ENCODE measurements at regions not wholly inside any gene's neighbourhood (a gene's known extent, or its start where the extent isn't known, plus 50 kb on each side); places are given as distances from the start of the nearest gene placed in this dataset.
"Not testable (repeated sequence)": the region's sequence is repeated elsewhere in the genome, so short reads cannot be mapped to it uniquely, and the experiment has no call there.

DNA sequence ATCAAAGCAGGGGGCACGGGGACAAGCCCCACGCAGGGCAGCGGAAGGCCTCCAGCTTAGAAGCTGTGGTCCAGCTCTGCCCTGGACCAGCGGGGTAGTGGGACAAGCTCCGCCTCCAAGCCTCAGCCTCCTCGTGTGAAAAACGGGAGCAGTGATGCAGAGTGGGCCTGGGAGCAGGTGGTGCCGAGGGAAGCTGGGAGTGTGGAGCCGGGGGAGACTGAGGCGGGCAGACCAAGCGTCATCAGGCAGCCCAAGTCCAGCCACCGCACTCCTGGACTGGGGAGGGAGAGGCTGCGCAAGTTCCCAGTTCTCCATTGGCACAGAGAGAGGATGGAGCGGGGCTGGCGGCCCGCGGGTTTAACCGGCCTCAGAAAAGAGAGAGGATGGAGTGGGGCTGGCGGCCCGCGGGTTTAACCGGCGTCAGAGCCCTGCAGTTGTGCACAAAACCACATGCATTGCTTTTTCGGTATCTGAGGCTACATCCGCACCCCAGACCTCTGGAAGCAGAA lies 68.1 kb upstream of the PHF21B start:
- DNase-seq (ENCODE audit: insufficient read length, low spot score) (no peak), FAIRE-seq (no peak)
- TF ChIP-seq POLR2A (IDR thresholded peaks at IDR 0.05; ENCODE audit: low read depth, low read length) (no peak), POLR2AphosphoS5 (IDR thresholded peaks at IDR 0.05; ENCODE audit: low read depth, low read length) (no peak), PAX5 (IDR thresholded peaks at IDR 0.05; ENCODE audit: insufficient read depth, low read length, severe bottlenecking) (no peak), TAF1 (IDR thresholded peaks at IDR 0.05; ENCODE audit: low read depth, low read length) (no peak), POU2F2 (IDR thresholded peaks at IDR 0.05; ENCODE audit: low read depth, low read length) (no peak), SPI1 (IDR thresholded peaks at IDR 0.05; ENCODE audit: low read depth, low read length) (no peak)

DNA sequence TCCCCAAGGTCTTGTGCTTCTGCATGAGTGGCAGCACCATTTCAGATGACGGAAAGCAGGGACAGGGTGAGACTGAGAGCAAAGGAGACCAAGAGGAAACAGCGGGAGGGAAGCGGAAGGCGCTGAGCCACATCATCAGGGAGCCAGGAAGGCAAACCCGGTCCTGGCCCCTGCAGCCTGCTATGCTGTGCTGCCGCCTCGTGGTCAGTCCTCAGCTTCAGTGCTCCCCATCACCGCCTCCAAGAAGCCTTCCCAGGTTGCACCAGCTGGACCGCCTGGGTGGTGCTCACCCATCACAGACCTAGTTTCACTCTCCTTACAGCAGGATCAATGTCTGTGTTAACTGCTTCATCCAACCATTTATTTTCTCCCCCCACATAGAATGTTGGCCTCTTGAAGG lies 73.0 kb upstream of the PHF21B start:
- DNase-seq (ENCODE audit: insufficient read length, low spot score) (no peak), FAIRE-seq (no peak)

DNA sequence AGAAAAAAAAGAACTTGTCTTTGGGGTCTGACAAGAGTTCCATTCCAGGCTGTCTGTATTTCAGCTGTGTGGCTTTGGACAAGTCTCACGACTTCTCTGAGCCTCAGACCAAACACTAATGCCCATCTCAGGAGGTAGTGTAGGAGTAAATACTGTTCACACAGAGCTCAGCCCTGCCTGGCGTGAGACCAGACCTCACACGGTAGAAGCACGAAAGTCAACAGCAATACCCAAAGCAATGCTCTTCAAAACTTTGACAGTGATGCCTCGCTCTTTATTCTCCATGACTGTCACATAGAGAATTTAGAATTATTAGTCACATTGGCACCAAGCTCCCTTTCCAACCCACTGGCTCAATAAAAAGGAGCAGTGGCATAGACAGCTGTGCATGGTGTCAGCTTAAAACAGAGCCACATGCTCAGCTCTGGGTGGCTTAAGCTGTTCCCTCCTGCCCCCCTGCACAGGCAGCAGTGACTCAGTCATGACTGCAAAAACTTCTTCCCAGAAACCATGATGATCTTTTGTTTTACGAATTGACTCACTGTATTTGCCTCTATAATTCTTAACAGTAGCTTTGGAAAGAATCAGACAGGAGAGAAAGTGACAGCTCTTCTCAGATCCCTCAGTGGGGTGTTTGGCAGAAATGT lies 74.0 kb upstream of the PHF21B start:
- DNase-seq (ENCODE audit: insufficient read length, low spot score) = no peak
- no peak for TF ChIP-seq POLR2AphosphoS5 (IDR thresholded peaks at IDR 0.05; ENCODE audit: low read depth, low read length)
- no peak for TF ChIP-seq TAF1 (IDR thresholded peaks at IDR 0.05; ENCODE audit: low read depth, low read length)
- FAIRE-seq = no peak

More for the DNA sequence above, 73.0 kb upstream of the PHF21B start:
- no peak for TF ChIP-seq PAX5 (IDR thresholded peaks at IDR 0.05; ENCODE audit: insufficient read depth, low read length, severe bottlenecking)
- TF ChIP-seq POU2F2 (IDR thresholded peaks at IDR 0.05; ENCODE audit: low read depth, low read length) = no peak
- no peak for TF ChIP-seq SPI1 (IDR thresholded peaks at IDR 0.05; ENCODE audit: low read depth, low read length)
- TF ChIP-seq POLR2A (IDR thresholded peaks at IDR 0.05; ENCODE audit: low read depth, low read length) = no peak
- no peak for TF ChIP-seq POLR2AphosphoS5 (IDR thresholded peaks at IDR 0.05; ENCODE audit: low read depth, low read length)
- no peak for TF ChIP-seq TAF1 (IDR thresholded peaks at IDR 0.05; ENCODE audit: low read depth, low read length)

DNA sequence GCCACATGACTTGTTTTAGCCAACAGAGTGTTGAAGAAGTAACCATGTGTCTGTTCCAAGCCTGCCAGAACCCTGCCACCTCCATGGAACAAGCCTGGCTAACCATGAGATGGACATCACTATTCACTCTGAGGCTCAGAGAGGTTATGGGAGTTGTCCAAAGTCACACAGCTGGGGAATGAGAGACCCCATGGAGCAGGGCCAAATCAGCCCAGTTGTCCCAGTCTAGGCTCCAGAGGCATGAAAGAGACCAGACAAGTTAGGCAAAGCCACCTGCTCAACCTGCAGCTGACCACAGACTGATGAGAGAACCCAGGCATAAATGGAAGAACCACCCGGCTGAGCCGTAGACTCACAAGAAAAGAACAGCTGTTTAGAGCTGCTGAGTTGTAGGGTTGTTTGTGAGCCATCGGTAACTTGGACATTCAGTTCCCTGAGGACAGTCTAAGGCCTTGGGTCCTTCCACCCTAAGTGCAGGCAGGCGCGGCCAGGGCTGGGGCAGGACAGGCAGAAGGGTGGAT lies 74.7 kb upstream of the PHF21B start:
- FAIRE-seq = no peak
- no peak for DNase-seq (ENCODE audit: insufficient read length, low spot score)
- TF ChIP-seq SPI1 (IDR thresholded peaks at IDR 0.05; ENCODE audit: low read depth, low read length) = no peak
- TF ChIP-seq POU2F2 (IDR thresholded peaks at IDR 0.05; ENCODE audit: low read depth, low read length) = no peak
- TF ChIP-seq POLR2AphosphoS5 (IDR thresholded peaks at IDR 0.05; ENCODE audit: low read depth, low read length) = no peak
- TF ChIP-seq PAX5 (IDR thresholded peaks at IDR 0.05; ENCODE audit: insufficient read depth, low read length, severe bottlenecking) = no peak
- no peak for TF ChIP-seq TAF1 (IDR thresholded peaks at IDR 0.05; ENCODE audit: low read depth, low read length)
- TF ChIP-seq POLR2A (IDR thresholded peaks at IDR 0.05; ENCODE audit: low read depth, low read length) = no peak

DNA sequence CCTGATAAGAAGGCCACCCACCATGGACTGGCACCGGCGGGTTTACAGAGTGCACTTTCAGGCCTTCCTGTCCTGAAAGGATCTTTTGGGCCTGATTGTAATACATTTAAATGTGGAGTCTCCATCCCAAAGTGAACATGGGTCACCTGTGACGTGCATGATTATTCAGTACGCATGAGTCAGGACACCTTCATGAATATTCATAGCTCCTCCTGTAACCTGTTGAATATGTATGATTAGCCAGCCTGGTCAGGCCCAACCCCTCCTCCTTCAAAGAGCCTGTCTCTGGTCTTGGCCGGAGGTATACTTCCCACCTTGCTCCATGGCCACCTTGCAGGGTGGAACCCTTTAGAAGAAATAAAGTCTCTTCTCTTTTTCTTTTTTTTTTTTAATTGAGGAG lies 75.9 kb upstream of the NUP50 start:
- no peak for TF ChIP-seq SPI1 (IDR thresholded peaks at IDR 0.05; ENCODE audit: low read depth, low read length)
- no peak for DNase-seq (ENCODE audit: insufficient read length, low spot score)
- FAIRE-seq = no peak

DNA sequence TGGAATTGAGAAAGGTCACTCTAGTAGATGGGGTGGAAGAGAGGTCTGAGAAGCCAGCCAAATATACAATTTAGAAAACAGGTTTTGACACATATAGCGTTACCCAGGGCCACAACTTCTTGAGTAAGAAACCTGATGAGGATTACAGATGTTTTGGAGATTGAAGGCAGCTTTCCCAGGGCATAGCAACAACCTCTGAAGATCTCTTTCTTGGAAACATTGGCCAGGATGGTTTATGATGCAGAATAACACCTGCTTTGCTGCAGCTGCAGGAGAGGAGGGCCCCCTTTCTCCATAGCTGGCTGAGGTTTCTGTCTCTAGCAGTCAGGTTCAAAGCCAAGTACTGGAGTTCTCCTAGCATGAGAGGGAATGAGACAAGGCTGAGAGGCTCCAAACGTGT lies 75.1 kb upstream of the NUP50 start:
- DNase-seq (ENCODE audit: insufficient read length, low spot score) = no peak
- no peak for TF ChIP-seq SPI1 (IDR thresholded peaks at IDR 0.05; ENCODE audit: low read depth, low read length)
- no peak for TF ChIP-seq POU2F2 (IDR thresholded peaks at IDR 0.05; ENCODE audit: low read depth, low read length)
- TF ChIP-seq POLR2AphosphoS5 (IDR thresholded peaks at IDR 0.05; ENCODE audit: low read depth, low read length) = no peak
- TF ChIP-seq TAF1 (IDR thresholded peaks at IDR 0.05; ENCODE audit: low read depth, low read length) = no peak
- no peak for TF ChIP-seq PAX5 (IDR thresholded peaks at IDR 0.05; ENCODE audit: insufficient read depth, low read length, severe bottlenecking)
- no peak for TF ChIP-seq POLR2A (IDR thresholded peaks at IDR 0.05; ENCODE audit: low read depth, low read length)
- FAIRE-seq = no peak

DNA sequence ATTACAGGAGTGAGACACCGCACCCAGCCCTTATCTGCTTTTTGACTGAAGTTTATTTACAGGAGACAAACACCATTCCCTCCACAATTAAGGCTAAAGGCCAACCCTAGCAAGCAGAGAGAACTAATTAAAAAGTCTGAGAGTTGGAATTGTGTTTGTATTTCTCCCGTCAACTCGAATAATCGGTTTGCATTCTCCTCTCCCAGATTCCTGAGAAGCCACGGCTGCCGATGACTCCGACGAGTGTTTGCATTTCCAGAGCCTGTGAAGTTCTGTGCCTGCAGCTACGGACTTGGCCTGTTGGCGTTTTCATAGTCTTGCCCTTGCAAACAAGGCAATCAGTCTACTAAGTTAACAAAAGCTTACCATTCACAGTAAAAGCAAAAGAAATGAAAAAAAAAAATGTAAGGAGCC lies 73.2 kb upstream of the NUP50 start:
- DNase-seq (ENCODE audit: insufficient read length, low spot score) (no peak), FAIRE-seq (no peak)
- no peak for TF ChIP-seq POLR2AphosphoS5 (IDR thresholded peaks at IDR 0.05; ENCODE audit: low read depth, low read length)
- TF ChIP-seq SPI1 (IDR thresholded peaks at IDR 0.05; ENCODE audit: low read depth, low read length) = no peak
- no peak for TF ChIP-seq POLR2A (IDR thresholded peaks at IDR 0.05; ENCODE audit: low read depth, low read length)
- TF ChIP-seq TAF1 (IDR thresholded peaks at IDR 0.05; ENCODE audit: low read depth, low read length) = no peak
- no peak for TF ChIP-seq PAX5 (IDR thresholded peaks at IDR 0.05; ENCODE audit: insufficient read depth, low read length, severe bottlenecking)
- TF ChIP-seq POU2F2 (IDR thresholded peaks at IDR 0.05; ENCODE audit: low read depth, low read length) = no peak

DNA sequence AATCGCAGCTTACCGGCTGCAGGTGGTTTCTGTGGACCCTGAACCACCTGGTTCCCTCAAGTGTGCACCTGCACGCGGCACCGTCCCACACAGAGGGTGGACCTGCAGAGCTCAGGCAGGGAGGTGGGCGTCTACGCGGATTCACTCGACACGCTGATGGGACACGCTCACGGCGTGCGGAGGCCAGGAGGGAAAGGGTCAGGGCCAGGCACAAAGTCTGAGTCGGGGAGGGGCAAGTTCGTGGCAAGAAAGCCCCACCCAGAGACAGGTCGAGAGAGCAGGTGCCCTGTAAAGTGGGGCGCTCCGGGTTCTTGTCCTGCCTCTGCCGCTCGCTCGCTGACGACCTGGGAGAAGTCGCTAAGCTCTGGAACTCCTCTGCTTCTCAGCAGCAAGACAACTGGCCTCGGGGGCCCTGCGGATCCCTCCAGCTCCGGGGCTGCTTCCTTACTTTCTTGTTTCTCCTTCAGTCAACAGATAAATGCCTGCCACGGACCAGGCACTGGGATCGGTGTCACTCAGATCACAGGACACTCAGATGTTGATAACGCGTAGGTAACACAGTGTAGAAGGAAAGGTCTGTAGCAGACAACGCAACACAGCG lies 72.4 kb upstream of the NUP50 start:
- no peak for DNase-seq (ENCODE audit: insufficient read length, low spot score)
- TF ChIP-seq SPI1 (IDR thresholded peaks at IDR 0.05; ENCODE audit: low read depth, low read length) (no peak), POLR2A (IDR thresholded peaks at IDR 0.05; ENCODE audit: low read depth, low read length) (no peak), POLR2AphosphoS5 (IDR thresholded peaks at IDR 0.05; ENCODE audit: low read depth, low read length) (no peak), PAX5 (IDR thresholded peaks at IDR 0.05; ENCODE audit: insufficient read depth, low read length, severe bottlenecking) (no peak), POU2F2 (IDR thresholded peaks at IDR 0.05; ENCODE audit: low read depth, low read length) (no peak), TAF1 (IDR thresholded peaks at IDR 0.05; ENCODE audit: low read depth, low read length) (no peak)
- no peak for FAIRE-seq

DNA sequence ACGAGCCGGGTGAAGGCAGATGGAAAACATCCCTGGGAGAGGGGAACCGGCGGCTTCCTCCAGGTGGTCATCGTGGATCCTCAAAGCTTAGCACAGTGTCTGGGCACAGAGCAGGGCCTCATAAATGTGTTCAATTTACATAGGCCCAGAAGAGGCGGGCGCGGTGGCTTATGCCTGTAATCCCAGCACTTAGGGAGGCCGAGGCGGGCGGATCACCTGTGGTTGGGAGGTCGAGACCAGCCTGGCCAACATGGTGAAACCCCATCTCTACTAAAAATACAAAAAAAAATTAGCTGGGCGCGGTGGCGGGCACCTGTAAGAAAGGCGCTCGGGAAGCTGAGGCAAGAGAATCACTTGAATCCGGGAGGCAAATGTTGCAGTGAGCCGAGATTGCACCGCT lies 71.8 kb upstream of the NUP50 start:
- not testable (repeated sequence) for FAIRE-seq; DNase-seq (ENCODE audit: insufficient read length, low spot score)

DNA sequence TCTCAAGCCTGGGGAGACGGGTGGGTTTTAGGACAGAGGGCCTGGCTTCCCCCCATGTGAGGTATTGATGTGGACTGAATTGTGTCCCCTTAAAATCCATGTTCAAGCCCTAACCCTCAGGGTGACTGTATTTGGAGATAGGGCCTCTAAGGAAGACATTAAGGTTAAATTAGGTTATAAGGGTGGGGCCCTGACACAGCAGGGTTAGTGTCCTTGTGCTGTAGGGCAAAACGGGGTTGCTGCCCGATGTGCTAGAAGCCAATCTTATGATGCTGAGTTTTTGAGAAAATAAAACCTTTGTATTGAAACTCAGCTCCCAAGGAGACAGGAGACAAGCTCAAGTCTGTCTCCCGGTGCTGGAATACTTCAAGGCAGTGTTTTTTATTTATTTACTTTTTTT lies 71.1 kb upstream of the NUP50 start:
- DNase-seq (ENCODE audit: insufficient read length, low spot score) (no peak), FAIRE-seq (no peak)
- TF ChIP-seq PAX5 (IDR thresholded peaks at IDR 0.05; ENCODE audit: insufficient read depth, low read length, severe bottlenecking) = no peak
- TF ChIP-seq POLR2A (IDR thresholded peaks at IDR 0.05; ENCODE audit: low read depth, low read length) = no peak
- no peak for TF ChIP-seq POU2F2 (IDR thresholded peaks at IDR 0.05; ENCODE audit: low read depth, low read length)
- no peak for TF ChIP-seq POLR2AphosphoS5 (IDR thresholded peaks at IDR 0.05; ENCODE audit: low read depth, low read length)
- no peak for TF ChIP-seq TAF1 (IDR thresholded peaks at IDR 0.05; ENCODE audit: low read depth, low read length)
- no peak for TF ChIP-seq SPI1 (IDR thresholded peaks at IDR 0.05; ENCODE audit: low read depth, low read length)
